ENCODE measurements at regions not wholly inside any gene's neighbourhood (a gene's known extent, or its start where the extent isn't known, plus 50 kb on each side); places are given as distances from the start of the nearest gene placed in this dataset.

- TF ChIP-seq CTCF (conservative IDR thresholded peaks at IDR 0.05; ENCODE audit: low read depth, low read length) = no peak
- no peak for DNase-seq (ENCODE audit: low read depth)
- H3K4me3 ChIP-seq (ENCODE audit: low read length) = no peak overlapping the region
Observed at GRCh38 chr1:221563476-221563921, 178.4 kb downstream of the DUSP10 start.

- no peak overlapping the region for H3K4me3 ChIP-seq (ENCODE audit: low read length)
Observed at GRCh38 chr1:221564891-221565290, 177.0 kb downstream of the DUSP10 start.

GRCh38 chr1:221565711-221566110 is 176.2 kb downstream of the DUSP10 start:
- DNase-seq (ENCODE audit: low read depth) = no peak
- no peak overlapping the region for H3K4me3 ChIP-seq (ENCODE audit: low read length)
- TF ChIP-seq CTCF (conservative IDR thresholded peaks at IDR 0.05; ENCODE audit: low read depth, low read length) = no peak

More at GRCh38 chr1:221564891-221565290, 177.0 kb downstream of the DUSP10 start:
- no peak for DNase-seq (ENCODE audit: low read depth)
- TF ChIP-seq CTCF (conservative IDR thresholded peaks at IDR 0.05; ENCODE audit: low read depth, low read length) = no peak

- no peak for TF ChIP-seq CTCF (conservative IDR thresholded peaks at IDR 0.05; ENCODE audit: low read depth, low read length)
- no peak for DNase-seq (ENCODE audit: low read depth)
- no peak overlapping the region for H3K4me3 ChIP-seq (ENCODE audit: low read length)
Observed at GRCh38 chr1:221567859-221568507, 173.9 kb downstream of the DUSP10 start.

- no peak overlapping the region for H3K4me3 ChIP-seq (ENCODE audit: low read length)
- no peak for TF ChIP-seq CTCF (conservative IDR thresholded peaks at IDR 0.05; ENCODE audit: low read depth, low read length)
- DNase-seq (ENCODE audit: low read depth) = no peak
Observed at GRCh38 chr1:221573756-221574155, 168.1 kb downstream of the DUSP10 start.

GRCh38 chr1:221574529-221574928 is 167.4 kb downstream of the DUSP10 start:
- no peak for TF ChIP-seq CTCF (conservative IDR thresholded peaks at IDR 0.05; ENCODE audit: low read depth, low read length)
- H3K4me3 ChIP-seq (ENCODE audit: low read length) = no peak overlapping the region
- DNase-seq (ENCODE audit: low read depth) = no peak

GRCh38 chr1:221575605-221576004 is 166.3 kb downstream of the DUSP10 start:
- no peak overlapping the region for H3K4me3 ChIP-seq (ENCODE audit: low read length)
- no peak for TF ChIP-seq CTCF (conservative IDR thresholded peaks at IDR 0.05; ENCODE audit: low read depth, low read length)
- DNase-seq (ENCODE audit: low read depth) = no peak

Measured in retinal pigment epithelial cell (primary cell).